ENCODE measurements at regions not wholly inside any gene's neighbourhood (a gene's known extent, or its start where the extent isn't known, plus 50 kb on each side); places are given as distances from the start of the nearest gene placed in this dataset.
A peak's percentile ranks its signal among the peaks of the same experiment; 100 is the strongest.
"Not testable (repeated sequence)": the region's sequence is repeated elsewhere in the genome, so short reads cannot be mapped to it uniquely, and the experiment has no call there.

DNA sequence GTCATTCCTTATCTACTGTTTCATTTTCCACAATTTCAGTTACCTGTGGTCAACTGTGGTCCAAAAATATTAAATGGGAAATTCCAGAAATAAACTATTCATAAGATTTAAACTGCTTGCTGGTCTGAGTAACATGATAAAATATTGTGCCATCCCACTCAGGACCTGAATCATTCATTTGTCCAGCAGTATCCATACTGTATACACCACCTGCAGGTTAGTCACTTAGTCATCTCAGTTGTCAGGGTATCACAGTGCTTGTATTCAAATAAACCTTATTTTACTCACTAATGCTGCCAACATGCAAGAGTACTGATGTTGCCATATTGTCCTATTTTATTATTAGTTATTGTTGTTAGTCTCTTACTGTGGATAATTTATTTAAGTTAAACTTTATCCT is 139.7 kb downstream of the FBXO4 start:
- H3K27me3 ChIP-seq (ENCODE audit: control insufficient read depth in 5 of 5, insufficient read depth in 4 of 5, low read length in 5 of 5) = no peaks in the 10 kb centered on the region
- no peaks in the 10 kb centered on the region for H3K4me1 ChIP-seq (ENCODE audit: control insufficient read depth in 5 of 5, insufficient read depth in 5 of 5, low read length in 5 of 5)
- H3K36me3 ChIP-seq (ENCODE audit: control insufficient read depth in 5 of 5, insufficient read depth in 5 of 5, low read length in 5 of 5) = no peaks in the 10 kb centered on the region
- no peaks in the 10 kb centered on the region for H3K9me3 ChIP-seq (ENCODE audit: control insufficient read depth in 5 of 5, low read length in 5 of 5)
- H3K27ac ChIP-seq (ENCODE audit: low read depth, low read length) = no peak overlapping the region
- no peak overlapping the region for H3K9ac ChIP-seq (ENCODE audit: low read length in 5 of 5)
- no peak overlapping the region for H3K4me3 ChIP-seq (ENCODE audit: low read depth in 1 of 5, low read length in 5 of 5)

DNA sequence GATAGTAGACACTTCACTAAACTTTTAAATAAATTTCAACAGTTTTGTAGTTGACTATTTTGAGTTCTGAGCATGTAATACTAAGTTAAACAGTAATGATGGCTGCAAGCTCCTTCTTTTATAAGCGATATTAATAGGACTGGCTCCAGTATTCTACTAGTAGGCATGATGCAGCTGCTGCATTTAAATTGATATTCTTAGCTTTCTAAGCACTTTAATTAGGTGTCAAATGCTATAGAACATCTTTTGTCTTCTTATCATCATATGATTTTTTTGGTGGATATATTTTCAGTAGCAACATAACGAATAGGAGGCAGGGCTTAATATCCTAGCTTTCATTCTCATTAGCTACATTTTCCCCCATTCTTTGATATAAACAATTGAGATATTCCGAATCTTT is 141.1 kb downstream of the FBXO4 start:
- H3K4me3 ChIP-seq (ENCODE audit: low read depth in 1 of 5, low read length in 5 of 5) = no peak overlapping the region
- no peak overlapping the region for H3K27ac ChIP-seq (ENCODE audit: low read depth, low read length)
- no peaks in the 10 kb centered on the region for H3K9me3 ChIP-seq (ENCODE audit: control insufficient read depth in 5 of 5, low read length in 5 of 5)
- no peaks in the 10 kb centered on the region for H3K4me1 ChIP-seq (ENCODE audit: control insufficient read depth in 5 of 5, insufficient read depth in 5 of 5, low read length in 5 of 5)
- H3K27me3 ChIP-seq (ENCODE audit: control insufficient read depth in 5 of 5, insufficient read depth in 4 of 5, low read length in 5 of 5) = no peaks in the 10 kb centered on the region
- no peak overlapping the region for H3K9ac ChIP-seq (ENCODE audit: low read length in 5 of 5)
- H3K36me3 ChIP-seq (ENCODE audit: control insufficient read depth in 5 of 5, insufficient read depth in 5 of 5, low read length in 5 of 5) = no peaks in the 10 kb centered on the region

DNA sequence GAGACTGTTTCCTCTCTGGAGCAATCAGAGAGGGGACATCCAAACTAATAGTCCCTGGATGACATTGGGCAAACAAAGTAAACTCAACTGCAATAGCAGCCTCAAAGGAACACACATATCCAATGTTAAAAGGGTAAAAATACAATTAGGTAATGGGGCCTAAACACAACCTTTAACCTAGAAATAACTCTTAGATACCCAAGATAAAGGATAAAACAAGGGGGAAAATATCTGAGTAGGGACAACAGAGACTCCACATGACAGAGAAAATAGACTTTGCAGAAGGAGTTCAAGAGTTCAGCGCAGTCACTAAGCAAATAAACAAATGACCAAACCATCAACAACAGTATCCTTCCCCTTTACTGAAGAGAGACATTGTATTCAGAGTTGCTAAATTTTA is 149.3 kb downstream of the FBXO4 start:
- Histone ChIP-seq H3K27me3 (ENCODE audit: control insufficient read depth in 5 of 5, insufficient read depth in 4 of 5, low read length in 5 of 5) (no peaks in the 10 kb centered on the region), H3K36me3 (ENCODE audit: control insufficient read depth in 5 of 5, insufficient read depth in 5 of 5, low read length in 5 of 5) (no peaks in the 10 kb centered on the region), H3K9me3 (ENCODE audit: control insufficient read depth in 5 of 5, low read length in 5 of 5) (no peaks in the 10 kb centered on the region), H3K9ac (ENCODE audit: low read length in 5 of 5) (no peak overlapping the region), H3K4me1 (ENCODE audit: control insufficient read depth in 5 of 5, insufficient read depth in 5 of 5, low read length in 5 of 5) (no peaks in the 10 kb centered on the region), H3K27ac (ENCODE audit: low read depth, low read length) (no peak overlapping the region), H3K4me3 (ENCODE audit: low read depth in 1 of 5, low read length in 5 of 5) (no peak overlapping the region)

DNA sequence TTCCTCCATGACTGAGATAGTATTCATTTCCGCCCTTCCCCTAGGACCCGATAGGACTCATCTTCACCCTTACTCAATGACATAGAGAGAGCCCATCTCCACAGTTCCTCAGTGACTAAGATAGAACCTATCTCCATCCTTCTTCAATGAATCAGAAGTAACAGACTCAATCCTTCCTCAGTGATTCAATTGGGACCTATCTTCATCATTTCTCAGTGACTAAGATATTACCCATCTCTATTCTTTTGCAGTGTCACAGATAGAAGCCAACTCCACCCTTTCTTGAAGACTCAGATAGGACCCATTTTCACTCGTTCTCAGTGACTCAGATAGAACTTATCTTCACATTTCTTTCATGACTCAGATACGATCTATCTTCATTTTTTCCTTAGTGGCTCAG is 164.6 kb downstream of the FBXO4 start:
- Histone ChIP-seq H3K9ac (ENCODE audit: low read length in 5 of 5) (no peak overlapping the region), H3K4me1 (ENCODE audit: control insufficient read depth in 5 of 5, insufficient read depth in 5 of 5, low read length in 5 of 5) (no peaks in the 10 kb centered on the region), H3K36me3 (ENCODE audit: control insufficient read depth in 5 of 5, insufficient read depth in 5 of 5, low read length in 5 of 5) (no peaks in the 10 kb centered on the region), H3K27ac (ENCODE audit: low read depth, low read length) (no peak overlapping the region), H3K9me3 (ENCODE audit: control insufficient read depth in 5 of 5, low read length in 5 of 5) (peaks cover 0 to 7% (median 0%) of the 10 kb centered on the region in 5 donors), H3K27me3 (ENCODE audit: control insufficient read depth in 5 of 5, insufficient read depth in 4 of 5, low read length in 5 of 5) (no peaks in the 10 kb centered on the region), H3K4me3 (ENCODE audit: low read depth in 1 of 5, low read length in 5 of 5) (no peak overlapping the region)

DNA sequence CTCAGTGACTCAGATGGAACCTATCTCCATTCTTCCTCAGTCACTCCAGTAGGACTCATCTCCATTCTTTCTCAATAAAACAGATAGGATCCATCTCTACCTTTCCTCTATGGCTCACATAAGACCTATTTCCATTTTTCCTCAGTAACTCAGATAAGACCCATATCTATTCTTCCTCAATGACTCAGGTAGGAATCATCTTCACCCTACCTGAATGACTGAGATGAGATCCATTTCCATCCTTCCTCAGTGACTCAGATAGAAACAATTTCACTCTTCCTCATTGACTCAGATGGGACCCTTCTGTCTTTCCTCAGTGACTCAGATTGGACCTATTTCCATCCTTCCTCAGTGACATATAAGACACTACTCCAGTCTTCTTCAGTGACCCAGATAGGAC is 165.1 kb downstream of the FBXO4 start:
- Histone ChIP-seq H3K27ac (ENCODE audit: low read depth, low read length) (no peak overlapping the region), H3K4me1 (ENCODE audit: control insufficient read depth in 5 of 5, insufficient read depth in 5 of 5, low read length in 5 of 5) (no peaks in the 10 kb centered on the region), H3K9me3 (ENCODE audit: control insufficient read depth in 5 of 5, low read length in 5 of 5) (peaks cover 0 to 7% (median 0%) of the 10 kb centered on the region in 5 donors), H3K36me3 (ENCODE audit: control insufficient read depth in 5 of 5, insufficient read depth in 5 of 5, low read length in 5 of 5) (no peaks in the 10 kb centered on the region), H3K9ac (ENCODE audit: low read length in 5 of 5) (no peak overlapping the region), H3K4me3 (ENCODE audit: low read depth in 1 of 5, low read length in 5 of 5) (no peak overlapping the region), H3K27me3 (ENCODE audit: control insufficient read depth in 5 of 5, insufficient read depth in 4 of 5, low read length in 5 of 5) (no peaks in the 10 kb centered on the region)

DNA sequence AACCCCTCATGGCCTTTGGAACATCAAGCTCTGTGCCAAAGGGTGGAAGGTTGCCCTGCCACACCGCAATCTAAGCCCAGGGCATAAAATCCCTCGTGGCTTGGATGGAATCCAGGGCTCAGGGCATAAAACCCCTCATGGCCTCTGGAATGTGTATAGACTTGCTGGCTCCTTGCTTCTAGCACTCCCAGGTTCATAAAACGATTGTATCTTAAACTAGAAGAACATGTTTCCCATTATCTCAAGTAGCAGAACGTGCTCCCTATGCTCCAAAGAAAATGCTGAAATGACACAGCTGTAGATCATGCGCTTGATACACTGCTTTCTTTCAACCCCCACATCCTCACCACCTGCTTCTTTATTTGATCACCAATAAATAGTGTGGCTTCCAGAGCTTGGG is 174.8 kb downstream of the FBXO4 start:
- peaks cover 0 to 25% (median 12%) of the 10 kb centered on the region in 5 donors for H3K4me1 ChIP-seq (ENCODE audit: control insufficient read depth in 5 of 5, insufficient read depth in 5 of 5, low read length in 5 of 5)
- not testable (repeated sequence) for H3K9ac ChIP-seq (ENCODE audit: low read length in 5 of 5); H3K27me3 ChIP-seq (ENCODE audit: control insufficient read depth in 5 of 5, insufficient read depth in 4 of 5, low read length in 5 of 5); H3K9me3 ChIP-seq (ENCODE audit: control insufficient read depth in 5 of 5, low read length in 5 of 5); H3K36me3 ChIP-seq (ENCODE audit: control insufficient read depth in 5 of 5, insufficient read depth in 5 of 5, low read length in 5 of 5); H3K27ac ChIP-seq (ENCODE audit: low read depth, low read length)
- peak overlapping the region in 1 of 5 donors; percentile 29 for H3K4me3 ChIP-seq (ENCODE audit: low read depth in 1 of 5, low read length in 5 of 5)

DNA sequence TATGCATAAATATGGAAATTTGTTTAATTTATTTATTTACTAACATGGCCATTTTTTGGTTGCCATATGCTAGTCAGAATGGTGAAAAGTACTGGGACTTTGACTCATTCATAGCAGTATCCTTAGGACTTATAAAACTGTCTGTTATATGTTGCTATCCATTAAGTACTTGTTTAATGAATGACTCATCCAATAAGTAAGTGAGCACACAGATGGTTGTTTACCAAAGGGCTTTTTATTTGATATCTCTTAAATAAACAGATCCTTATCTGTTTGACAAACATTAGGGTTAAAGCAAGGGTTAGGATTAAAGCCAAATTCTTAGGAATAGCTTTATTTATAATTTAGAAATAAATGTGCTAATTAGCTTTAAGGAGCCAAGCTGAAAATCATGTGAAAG is 183.4 kb downstream of the FBXO4 start:
- no peak overlapping the region for H3K4me3 ChIP-seq (ENCODE audit: low read depth in 1 of 5, low read length in 5 of 5)
- H3K36me3 ChIP-seq (ENCODE audit: control insufficient read depth in 5 of 5, insufficient read depth in 5 of 5, low read length in 5 of 5) = no peaks in the 10 kb centered on the region
- peaks cover 0 to 3% (median 2%) of the 10 kb centered on the region in 5 donors for H3K9me3 ChIP-seq (ENCODE audit: control insufficient read depth in 5 of 5, low read length in 5 of 5)
- no peaks in the 10 kb centered on the region for H3K4me1 ChIP-seq (ENCODE audit: control insufficient read depth in 5 of 5, insufficient read depth in 5 of 5, low read length in 5 of 5)
- H3K27me3 ChIP-seq (ENCODE audit: control insufficient read depth in 5 of 5, insufficient read depth in 4 of 5, low read length in 5 of 5) = no peaks in the 10 kb centered on the region
- no peak overlapping the region for H3K9ac ChIP-seq (ENCODE audit: low read length in 5 of 5)
- no peak overlapping the region for H3K27ac ChIP-seq (ENCODE audit: low read depth, low read length)

DNA sequence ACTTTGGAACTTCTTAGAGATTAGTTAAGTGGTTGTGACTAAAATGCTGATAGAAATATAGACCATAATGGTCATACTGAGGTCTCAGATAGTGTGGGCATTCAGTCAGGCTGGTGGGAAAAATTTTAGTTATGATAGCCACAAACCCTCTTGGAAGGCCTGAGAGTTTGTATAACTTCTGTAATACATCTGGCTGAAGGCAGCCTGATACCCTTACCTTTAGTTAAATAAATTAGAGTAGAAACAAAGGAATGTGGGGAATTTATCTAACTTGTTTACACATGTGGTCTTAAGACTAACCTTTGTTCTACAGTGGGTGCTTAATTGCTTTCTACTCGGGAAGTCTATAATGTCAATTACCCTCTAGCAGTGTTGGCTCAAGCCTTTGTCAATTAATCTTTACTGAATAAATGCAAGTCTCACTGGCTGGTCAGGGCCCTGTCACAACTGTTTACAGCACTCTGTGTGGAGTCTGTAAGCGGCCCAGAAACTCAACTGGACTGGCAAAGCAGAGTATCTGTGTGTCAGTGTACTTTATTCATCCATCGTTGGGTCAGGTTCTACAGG is 184.0 kb downstream of the FBXO4 start:
- peaks cover 0 to 3% (median 2%) of the 10 kb centered on the region in 5 donors for H3K9me3 ChIP-seq (ENCODE audit: control insufficient read depth in 5 of 5, low read length in 5 of 5)
- no peak overlapping the region for H3K4me3 ChIP-seq (ENCODE audit: low read depth in 1 of 5, low read length in 5 of 5)
- no peaks in the 10 kb centered on the region for H3K27me3 ChIP-seq (ENCODE audit: control insufficient read depth in 5 of 5, insufficient read depth in 4 of 5, low read length in 5 of 5)
- no peak overlapping the region for H3K9ac ChIP-seq (ENCODE audit: low read length in 5 of 5)
- H3K27ac ChIP-seq (ENCODE audit: low read depth, low read length) = no peak overlapping the region
- no peaks in the 10 kb centered on the region for H3K4me1 ChIP-seq (ENCODE audit: control insufficient read depth in 5 of 5, insufficient read depth in 5 of 5, low read length in 5 of 5)
- no peaks in the 10 kb centered on the region for H3K36me3 ChIP-seq (ENCODE audit: control insufficient read depth in 5 of 5, insufficient read depth in 5 of 5, low read length in 5 of 5)

DNA sequence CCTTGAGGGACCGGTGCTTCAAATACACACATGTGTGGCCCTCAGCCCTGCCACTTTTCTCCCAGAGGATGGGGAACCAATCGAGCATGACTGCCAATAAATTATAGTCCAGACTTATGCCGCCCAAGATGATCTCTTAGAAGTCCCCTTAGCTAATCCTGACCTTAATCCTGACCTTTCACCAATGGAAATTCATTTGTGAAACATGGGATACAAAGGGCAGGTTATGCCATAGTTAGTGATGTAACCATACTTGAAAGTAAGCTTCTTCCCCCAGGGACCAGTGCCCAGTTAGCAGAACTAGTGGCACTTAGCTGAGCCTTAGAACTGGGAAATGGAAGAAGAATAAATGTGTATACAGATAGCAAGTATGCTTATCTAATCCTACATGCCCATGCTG is 190.6 kb downstream of the FBXO4 start:
- not testable (repeated sequence) for H3K36me3 ChIP-seq (ENCODE audit: control insufficient read depth in 5 of 5, insufficient read depth in 5 of 5, low read length in 5 of 5); H3K9ac ChIP-seq (ENCODE audit: low read length in 5 of 5); H3K9me3 ChIP-seq (ENCODE audit: control insufficient read depth in 5 of 5, low read length in 5 of 5); H3K27me3 ChIP-seq (ENCODE audit: control insufficient read depth in 5 of 5, insufficient read depth in 4 of 5, low read length in 5 of 5); H3K4me1 ChIP-seq (ENCODE audit: control insufficient read depth in 5 of 5, insufficient read depth in 5 of 5, low read length in 5 of 5); H3K27ac ChIP-seq (ENCODE audit: low read depth, low read length); H3K4me3 ChIP-seq (ENCODE audit: low read depth in 1 of 5, low read length in 5 of 5)

- Histone ChIP-seq H3K27ac (ENCODE audit: low read depth, low read length) (no peak overlapping the region), H3K36me3 (ENCODE audit: control insufficient read depth in 5 of 5, insufficient read depth in 5 of 5, low read length in 5 of 5) (no peaks in the 10 kb centered on the region), H3K27me3 (ENCODE audit: control insufficient read depth in 5 of 5, insufficient read depth in 4 of 5, low read length in 5 of 5) (no peaks in the 10 kb centered on the region), H3K9me3 (ENCODE audit: control insufficient read depth in 5 of 5, low read length in 5 of 5) (no peaks in the 10 kb centered on the region), H3K4me3 (ENCODE audit: low read depth in 1 of 5, low read length in 5 of 5) (no peak overlapping the region), H3K9ac (ENCODE audit: low read length in 5 of 5) (no peak overlapping the region), H3K4me1 (ENCODE audit: control insufficient read depth in 5 of 5, insufficient read depth in 5 of 5, low read length in 5 of 5) (peaks cover 0 to 12% (median 5%) of the 10 kb centered on the region in 5 donors)
These were observed 195.0 kb downstream of the FBXO4 start for GRCh38 chr5:42120070-42120469.

DNA sequence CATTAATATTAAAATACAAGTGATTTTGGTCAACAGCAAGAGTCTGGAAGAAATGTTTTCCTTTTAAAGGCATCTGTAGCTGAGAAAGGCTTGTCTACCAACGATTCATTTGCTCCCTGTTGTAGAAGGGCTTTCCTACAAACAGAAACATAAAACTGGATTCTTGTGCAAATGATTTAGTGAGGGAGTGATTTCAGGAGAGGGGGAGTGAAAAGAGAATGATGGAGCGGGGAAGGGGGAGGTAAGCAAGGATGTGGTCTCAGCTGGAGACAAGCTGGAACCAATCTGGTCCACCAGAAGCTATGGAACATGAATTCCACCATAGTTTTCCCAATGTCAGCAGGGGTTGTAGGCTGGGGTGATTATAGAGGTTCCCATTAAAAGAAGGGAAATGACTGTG is 196.3 kb downstream of the FBXO4 start:
- Histone ChIP-seq H3K4me3 (ENCODE audit: low read depth in 1 of 5, low read length in 5 of 5) (no peak overlapping the region), H3K9me3 (ENCODE audit: control insufficient read depth in 5 of 5, low read length in 5 of 5) (no peaks in the 10 kb centered on the region), H3K27me3 (ENCODE audit: control insufficient read depth in 5 of 5, insufficient read depth in 4 of 5, low read length in 5 of 5) (no peaks in the 10 kb centered on the region), H3K27ac (ENCODE audit: low read depth, low read length) (no peak overlapping the region), H3K4me1 (ENCODE audit: control insufficient read depth in 5 of 5, insufficient read depth in 5 of 5, low read length in 5 of 5) (peaks cover 0 to 12% (median 5%) of the 10 kb centered on the region in 5 donors), H3K36me3 (ENCODE audit: control insufficient read depth in 5 of 5, insufficient read depth in 5 of 5, low read length in 5 of 5) (no peaks in the 10 kb centered on the region), H3K9ac (ENCODE audit: low read length in 5 of 5) (no peak overlapping the region)
